GM10266 (cell line): ENCODE measurements at regions not wholly inside any gene's neighbourhood (a gene's known extent, or its start where the extent isn't known, plus 50 kb on each side); places are given as distances from the start of the nearest gene placed in this dataset.

Experiments
- DNase-seq: peaks from one replicate; pipeline ENCODE4 v3.0.0; 2012; ENCODE audit errors: extremely low spot score
- CTCF ChIP-seq: IDR thresholded peaks from 2 replicates; pipeline ENCODE4 v1.5.1; 2012; ENCODE audit warnings: mild to moderate bottlenecking, low read depth; ENCODE audit not compliant: control insufficient read depth, insufficient read depth; ENCODE audit errors: missing control alignments

- TF ChIP-seq CTCF, result no peak
- no peak for DNase-seq
These were observed 1401.0 kb downstream of the CDH11 start for GRCh38 chr16:63720848-63721247.

GRCh38 chr16:63719926-63720325 lies 1401.9 kb downstream of the CDH11 start:
- TF ChIP-seq CTCF, result no peak
- DNase-seq, result no peak

- DNase-seq, result no peak
- no peak for TF ChIP-seq CTCF
These were observed 1404.1 kb downstream of the CDH11 start for GRCh38 chr16:63717806-63718205.

- no peak for TF ChIP-seq CTCF
- no peak for DNase-seq
These were observed 1407.0 kb downstream of the CDH11 start for GRCh38 chr16:63714876-63715275.

DNA sequence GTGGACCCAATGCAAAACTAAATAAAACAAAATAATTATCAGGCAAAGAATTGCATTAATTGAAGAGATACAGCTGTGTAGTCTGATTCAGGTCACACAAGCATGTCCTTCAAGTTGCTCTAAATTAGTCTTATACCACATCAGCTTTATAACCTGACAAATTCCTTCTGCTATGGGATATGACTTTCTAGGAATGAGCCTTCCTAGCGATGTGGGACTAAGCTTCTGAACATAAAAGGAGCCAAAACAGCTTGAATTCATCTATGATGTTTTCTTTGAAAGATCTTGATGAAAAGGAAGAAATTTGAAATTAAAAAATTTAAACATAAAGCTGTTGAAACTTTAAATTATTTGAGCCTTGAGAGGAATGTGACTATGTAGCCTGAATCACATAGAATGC lies 1409.1 kb downstream of the CDH11 start:
- DNase-seq, result no peak
- no peak for TF ChIP-seq CTCF

- DNase-seq, result no peak
These were observed 1418.3 kb downstream of the CDH11 start for GRCh38 chr16:63703612-63704011.

More at GRCh38 chr16:63703612-63704011, 1418.3 kb downstream of the CDH11 start:
- TF ChIP-seq CTCF, result no peak
